ENCODE measurements at regions not wholly inside any gene's neighbourhood (a gene's known extent, or its start where the extent isn't known, plus 50 kb on each side); places are given as distances from the start of the nearest gene placed in this dataset.
"Not testable (repeated sequence)": the region's sequence is repeated elsewhere in the genome, so short reads cannot be mapped to it uniquely, and the experiment has no call there.

GRCh38 chr12:47410383-47410782 lies 295.4 kb downstream of the RPAP3 start:
- DNase-seq, result no peak

DNA sequence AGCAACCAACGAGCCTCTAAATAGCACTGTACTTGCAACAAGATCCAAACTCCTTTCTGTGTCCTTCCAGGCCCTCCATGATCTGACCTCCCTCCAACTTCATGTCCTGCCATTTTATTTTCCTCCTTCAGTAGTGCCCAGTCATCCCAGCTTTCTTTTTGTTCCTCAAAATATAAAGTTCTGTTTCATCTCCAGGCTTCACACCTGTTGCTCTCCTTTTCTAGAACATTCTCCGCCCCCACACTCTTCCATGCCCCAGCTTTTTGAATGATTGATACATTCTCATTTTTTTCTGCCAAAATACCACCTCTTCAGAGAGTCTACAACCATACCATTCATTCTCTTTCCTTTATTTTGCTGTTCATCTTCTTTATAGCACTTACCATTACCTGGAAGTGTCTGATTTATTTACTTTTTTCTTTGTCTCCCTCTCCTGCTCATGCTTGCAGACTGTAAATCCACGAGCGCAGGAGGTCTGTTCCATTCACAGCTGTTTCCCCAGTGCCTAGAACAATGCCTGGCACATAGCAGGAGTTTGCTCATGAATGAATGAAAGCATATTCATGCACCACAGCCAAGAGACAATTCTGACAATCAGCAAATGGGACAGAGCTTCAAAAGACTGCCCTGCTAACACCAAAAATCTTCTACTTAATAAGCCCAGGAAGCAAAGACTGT lies 296.4 kb downstream of the RPAP3 start:
- no peak for DNase-seq

DNA sequence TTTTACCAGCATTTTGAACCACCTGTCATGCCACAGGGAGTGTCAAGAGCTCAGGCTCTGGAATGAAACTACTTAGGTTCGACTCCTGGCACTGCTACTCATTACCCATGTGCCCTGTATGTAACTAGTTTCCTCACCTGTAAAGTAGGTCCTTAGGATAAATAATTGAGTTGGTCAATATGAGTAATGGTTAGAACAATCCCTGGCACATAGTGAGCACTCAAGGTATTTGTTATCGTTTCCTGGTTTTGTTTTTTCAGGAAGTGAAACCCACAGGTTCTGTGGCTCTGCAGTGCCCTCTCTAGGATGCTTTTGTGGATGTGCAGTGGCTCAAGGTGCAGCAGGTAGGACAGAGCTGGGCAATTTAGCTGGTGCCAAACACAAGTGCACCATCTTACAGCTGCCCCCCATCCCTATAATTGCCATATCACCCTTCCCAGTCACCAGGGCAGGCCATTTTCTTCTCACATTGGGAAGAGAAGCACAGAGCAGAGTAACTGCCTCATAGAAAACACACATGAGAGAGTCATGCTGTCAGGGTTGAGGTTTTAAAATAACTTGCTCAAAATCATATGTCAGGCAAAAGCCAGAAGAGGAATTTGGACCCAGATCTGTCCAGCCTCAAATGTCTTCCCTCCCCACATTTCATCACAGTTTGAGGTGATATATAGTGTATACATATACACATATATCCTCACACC lies 297.5 kb downstream of the RPAP3 start:
- no peak for DNase-seq

DNA sequence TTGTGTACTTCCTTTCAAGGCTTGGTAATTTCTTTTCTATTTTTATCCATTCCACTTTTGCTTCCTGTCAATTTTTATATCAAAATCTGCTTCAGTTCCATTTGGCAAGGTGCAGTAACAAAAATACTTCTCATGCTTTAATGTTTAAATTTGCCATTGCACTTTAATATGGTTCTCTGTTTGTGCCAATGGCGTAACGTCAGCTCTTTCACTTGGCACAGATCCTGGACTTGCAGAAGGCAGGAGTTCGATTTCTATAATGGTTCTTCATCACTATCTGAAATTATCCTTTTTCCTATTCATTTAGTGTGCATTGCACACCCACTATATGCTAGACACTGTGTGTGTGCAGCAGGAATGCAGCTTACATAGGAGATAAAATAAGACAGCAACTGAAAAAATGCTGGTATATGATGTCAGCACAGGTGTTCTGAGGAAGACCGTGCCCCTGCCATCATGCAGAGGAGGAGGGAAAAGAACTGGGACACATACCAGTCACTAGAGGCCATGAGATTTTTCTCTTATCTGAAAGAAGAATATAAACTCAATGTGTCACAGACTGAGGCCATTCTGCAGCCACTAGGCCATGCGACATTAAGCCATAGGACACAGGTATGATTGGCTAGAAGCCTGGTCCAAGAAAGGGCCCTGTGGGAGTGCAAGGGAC lies 298.2 kb downstream of the RPAP3 start:
- no peak for DNase-seq

DNA sequence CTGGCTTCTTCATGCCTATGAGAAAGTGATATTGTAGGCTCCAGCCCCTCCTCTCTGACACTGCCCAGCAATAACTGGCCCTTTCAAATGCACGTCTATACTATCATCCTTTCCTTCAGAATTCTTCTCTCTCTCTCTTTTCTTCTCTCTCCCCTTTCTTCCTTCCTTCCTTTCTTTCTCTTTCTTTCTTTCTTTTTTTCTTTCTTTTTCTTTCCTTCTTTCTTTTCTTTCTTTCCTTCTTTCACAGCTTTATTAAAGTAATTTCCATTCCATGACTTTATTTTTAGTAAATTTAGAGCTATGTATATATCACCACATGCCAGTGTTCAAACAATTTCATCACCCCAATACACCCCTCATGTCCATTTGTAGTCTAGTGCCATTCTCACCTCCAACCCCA lies 302.1 kb downstream of the RPAP3 start:
- DNase-seq, result no peak

- not testable (repeated sequence) for DNase-seq
These were observed 304.6 kb downstream of the RPAP3 start for GRCh38 chr12:47401196-47401595.

GRCh38 chr12:47400266-47400665 lies 305.6 kb downstream of the RPAP3 start:
- DNase-seq, result no peak

- DNase-seq, result no peak
These were observed 308.1 kb downstream of the RPAP3 start for GRCh38 chr12:47397664-47398281.

DNA sequence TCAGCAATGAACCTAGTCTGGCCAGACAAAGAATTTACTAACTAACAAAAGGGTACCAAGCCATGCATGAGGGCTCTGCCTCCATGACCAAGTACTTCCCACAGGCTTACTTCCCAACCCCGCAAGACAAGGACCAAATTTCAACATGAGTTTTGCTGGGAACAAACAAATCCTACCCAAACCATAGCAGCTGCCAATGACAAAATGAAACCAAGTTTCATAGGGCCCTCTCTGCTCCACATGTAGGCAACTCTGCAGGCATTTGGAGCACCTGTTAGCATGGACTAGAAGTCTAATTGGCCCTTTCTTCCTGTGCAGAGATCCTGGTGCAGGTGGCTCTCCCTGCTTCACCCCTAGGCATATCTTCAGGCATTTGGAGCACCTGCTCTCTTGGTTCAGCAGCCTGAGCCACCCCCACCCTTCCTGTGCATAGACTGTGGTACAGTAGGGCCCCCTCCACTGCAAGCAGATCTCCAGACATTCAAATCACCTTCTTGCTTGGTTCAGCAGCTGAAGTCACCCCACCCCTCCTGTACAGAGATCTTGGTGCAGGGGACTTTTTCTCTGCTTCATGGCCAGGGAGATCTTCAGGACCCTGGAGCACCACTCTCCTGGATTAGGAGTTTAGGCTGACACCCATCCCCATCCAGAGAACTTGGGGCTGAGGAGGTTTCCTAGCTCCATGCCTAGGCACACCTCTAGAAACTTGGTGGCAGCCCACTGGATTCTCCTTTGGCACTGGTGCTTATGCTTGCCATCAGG lies 308.7 kb downstream of the RPAP3 start:
- no peak for DNase-seq

- no peak for DNase-seq
These were observed 311.8 kb downstream of the RPAP3 start for GRCh38 chr12:47394070-47394469.

DNA sequence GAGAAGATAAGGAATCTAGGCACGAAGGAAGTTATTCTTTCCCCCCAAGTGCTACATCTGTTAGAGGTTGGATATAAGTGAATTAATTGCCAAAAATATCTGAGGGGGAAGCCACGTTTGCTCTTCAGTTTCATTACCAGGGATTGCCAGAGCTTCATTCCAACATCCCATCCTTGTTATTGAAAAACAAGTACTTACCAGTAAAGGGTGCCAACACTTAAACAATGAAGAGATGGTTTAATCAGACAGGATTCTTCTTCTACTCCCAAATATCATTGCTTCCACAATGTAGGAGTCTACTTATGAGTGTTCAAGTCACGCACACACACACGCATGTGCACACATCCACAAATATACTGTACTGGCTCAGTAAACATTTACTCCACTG lies 312.4 kb downstream of the RPAP3 start:
- no peak for DNase-seq

DNA sequence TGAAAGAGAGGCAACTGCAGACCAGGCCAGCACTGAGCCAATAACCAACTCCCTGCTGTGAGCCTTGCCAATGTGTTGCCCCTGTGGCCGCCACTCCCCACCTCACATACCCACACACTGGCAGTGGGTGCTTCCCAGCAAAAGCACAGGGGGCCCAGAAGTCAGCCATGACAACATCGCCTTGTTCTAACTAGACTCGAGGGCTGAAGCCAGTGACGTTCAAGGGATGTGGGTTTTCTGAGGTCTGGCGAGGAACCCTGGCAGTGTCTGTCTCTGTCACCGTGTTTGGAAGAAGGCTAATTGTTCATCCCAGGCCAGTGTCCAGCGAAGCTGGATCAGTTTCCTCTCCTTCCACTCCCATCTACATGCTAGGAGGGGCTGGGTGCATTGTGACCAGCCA lies 311.8 kb upstream of the AMIGO2 start:
- DNase-seq, result no peak

- DNase-seq, result no peak
These were observed 309.0 kb upstream of the AMIGO2 start for GRCh38 chr12:47388712-47389111.

GRCh38 chr12:47387994-47388393 lies 308.2 kb upstream of the AMIGO2 start:
- no peak for DNase-seq

DNA sequence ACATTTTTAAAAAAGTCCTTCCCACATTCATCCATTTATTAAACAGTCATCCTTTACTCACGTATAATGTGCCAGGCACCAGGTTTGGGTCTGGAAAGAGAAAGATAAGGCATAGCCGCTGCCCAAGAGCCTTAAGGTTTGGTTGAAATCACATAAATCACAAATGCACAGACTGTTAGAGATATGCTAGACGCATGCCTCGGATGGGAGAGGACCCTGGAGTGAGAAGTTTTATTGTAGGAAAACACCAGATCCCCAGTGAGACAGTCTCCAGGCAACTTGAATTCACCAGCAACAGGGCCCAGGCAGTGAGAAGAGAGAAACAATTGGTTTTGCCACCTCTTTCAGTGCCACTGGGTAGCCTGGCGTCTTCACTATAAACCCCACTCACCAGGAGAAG lies 305.9 kb upstream of the AMIGO2 start:
- no peak for DNase-seq

GRCh38 chr12:47383942-47384341 lies 304.2 kb upstream of the AMIGO2 start:
- DNase-seq, result no peak

- no peak for DNase-seq
These were observed 302.5 kb upstream of the AMIGO2 start for GRCh38 chr12:47382305-47382704.

DNA sequence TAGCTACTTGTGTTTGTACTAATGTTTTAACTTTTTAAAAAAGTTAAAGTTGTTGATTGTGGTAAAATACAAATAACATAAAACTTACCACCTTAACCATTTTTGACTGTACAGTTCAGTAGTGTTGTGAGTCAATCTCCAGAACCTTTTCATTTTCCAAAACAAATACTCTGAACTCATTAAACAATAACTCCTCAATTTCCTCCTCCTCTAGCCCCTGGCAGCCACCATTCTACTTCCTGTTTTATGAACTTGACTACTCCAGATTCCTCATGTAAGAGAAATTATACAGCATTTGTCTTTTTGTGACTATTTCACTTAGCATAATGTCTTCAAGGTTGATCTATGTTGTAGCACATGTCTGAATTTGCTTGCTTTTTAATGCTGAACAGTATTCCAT lies 299.1 kb upstream of the AMIGO2 start:
- DNase-seq, result no peak

- no peak for DNase-seq
These were observed 298.4 kb upstream of the AMIGO2 start for GRCh38 chr12:47378222-47378582.

- peak; percentile 63 for DNase-seq
These were observed 297.9 kb upstream of the AMIGO2 start for GRCh38 chr12:47377414-47378221.

DNA sequence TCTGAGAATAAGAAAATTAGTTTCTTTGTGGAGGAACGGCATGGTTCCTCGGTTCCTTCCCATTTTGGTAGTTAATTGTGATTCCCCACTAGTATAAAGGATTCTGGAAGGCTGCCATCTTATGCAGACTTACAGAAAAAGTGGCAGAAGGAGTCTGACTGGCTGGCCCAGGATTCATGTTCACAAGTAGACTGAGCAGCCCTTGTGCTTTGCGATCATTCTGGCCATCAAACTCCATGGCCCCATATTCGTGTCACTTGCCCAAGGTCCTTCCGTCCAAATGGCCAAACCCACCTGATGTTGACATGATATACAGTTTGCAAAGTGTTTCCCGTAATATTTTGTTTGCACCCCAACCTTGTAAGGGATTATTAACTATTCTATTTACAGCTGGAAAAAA lies 297.2 kb upstream of the AMIGO2 start:
- DNase-seq, result no peak
